GM21390 (cell line): ENCODE measurements at regions not wholly inside any gene's neighbourhood (a gene's known extent, or its start where the extent isn't known, plus 50 kb on each side); places are given as distances from the start of the nearest gene placed in this dataset.

Experiments used
- ATAC-seq: cut with Tn5 transposase; IDR thresholded peaks from one replicate; pipeline ENCODE4 v1.9.1; 2021; ENCODE audit not compliant: unreplicated experiment

DNA sequence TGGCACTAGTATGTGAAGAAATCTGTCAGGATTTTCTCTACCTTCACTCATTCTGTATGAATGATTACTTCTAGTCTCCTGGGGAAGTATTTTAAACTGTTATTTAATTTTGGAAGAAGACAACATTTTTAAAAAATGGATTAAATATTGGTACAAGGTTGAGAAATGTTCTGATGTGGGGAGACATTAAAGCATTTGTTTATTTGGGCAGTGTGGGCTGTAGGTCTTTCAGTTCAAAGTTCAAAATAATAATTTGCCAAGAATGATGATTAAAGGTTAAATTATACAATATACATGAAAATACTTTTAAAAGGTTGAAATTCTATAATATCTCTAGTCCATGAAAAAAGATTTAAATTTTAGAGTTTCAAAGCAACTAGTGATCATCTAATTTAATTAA is 194.7 kb downstream of the NHLRC3 start:
- ATAC-seq: no peak

DNA sequence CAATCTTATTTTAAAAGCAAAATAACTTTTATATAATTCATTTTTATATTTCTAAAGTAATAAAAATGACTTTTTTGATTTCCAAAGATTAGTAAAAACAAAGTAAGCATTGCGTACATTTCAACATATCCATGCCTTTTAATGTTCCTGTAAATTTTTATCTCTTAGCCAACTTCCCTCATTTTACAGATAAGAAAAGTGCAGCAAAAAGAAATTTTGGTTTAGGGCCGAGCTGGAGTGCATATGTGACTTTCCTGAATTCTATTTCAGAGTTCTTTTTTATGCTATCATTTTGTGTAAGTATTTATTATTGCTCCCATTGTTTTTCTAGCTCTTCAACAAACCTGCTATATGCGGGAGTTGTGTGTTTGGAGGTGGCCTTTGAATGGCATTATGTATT is 195.3 kb downstream of the NHLRC3 start:
- no peak for ATAC-seq

DNA sequence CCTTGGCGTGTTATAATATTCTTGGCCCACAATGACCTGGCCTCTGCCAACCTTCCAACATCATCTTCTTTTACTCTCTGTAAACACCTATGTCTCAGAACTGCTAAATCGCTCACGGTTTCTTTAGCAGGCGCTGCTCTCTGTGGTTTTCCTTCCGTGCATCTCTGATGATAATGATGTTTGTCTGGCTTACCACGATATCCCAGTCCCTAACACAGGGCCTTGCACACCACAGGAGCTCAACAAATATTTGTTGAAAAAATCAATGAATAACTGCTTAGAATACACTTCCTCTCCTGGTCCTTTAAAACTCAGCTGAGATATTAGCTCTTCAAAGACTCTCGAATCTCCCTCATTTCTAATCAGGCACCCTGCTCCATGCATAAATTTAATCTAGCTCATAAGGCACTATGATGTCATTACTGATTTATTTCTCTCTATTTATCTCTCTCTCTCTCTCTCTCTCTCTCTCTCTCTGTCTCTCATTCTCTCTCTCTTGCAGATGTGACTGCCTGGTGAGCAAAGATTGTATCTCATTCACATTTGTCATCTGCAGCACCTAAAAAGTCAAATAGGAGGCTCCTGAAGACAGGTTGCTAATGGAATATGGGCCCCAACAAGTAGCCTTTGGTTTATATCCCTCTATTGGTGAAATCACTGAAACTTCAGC is 206.4 kb downstream of the NHLRC3 start:
- no peak for ATAC-seq

DNA sequence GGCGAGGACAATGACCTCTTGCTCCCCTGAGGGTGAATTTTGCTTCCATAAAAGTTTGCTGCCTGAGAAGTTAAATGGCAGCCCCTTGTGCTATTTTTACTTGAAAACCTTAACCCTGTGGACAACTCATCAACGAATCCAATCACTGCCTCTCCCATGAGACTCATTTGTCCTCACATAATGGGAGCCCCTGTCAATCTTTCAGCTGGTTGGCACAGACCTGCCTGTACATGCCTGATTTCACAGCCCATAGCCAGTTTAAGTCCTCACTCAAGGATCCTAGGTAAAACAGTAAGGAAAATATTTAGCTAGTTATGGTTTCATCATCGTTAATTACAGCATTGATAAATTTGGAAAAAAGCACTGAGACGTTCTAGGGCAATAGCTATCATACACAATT is 207.4 kb downstream of the NHLRC3 start:
- ATAC-seq: no peak

DNA sequence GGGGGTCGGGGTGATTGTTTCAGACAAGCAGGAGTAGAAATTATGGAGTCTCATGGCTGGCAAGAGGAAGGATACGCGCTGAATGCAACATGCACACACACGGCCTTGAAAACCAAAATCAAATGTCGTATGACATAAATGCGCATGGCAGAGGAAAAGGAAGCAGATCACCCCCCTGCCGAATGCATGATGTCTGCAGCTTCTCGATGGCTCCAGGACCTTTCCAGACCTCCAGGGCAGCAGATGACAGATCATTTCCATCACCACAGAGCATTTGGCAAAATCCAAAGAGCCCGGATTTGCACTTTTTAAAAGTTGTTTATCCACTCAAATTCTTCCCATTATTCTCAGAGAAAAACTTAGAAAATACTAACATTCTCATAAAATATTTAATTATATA is 211.7 kb downstream of the NHLRC3 start:
- ATAC-seq: no peak

DNA sequence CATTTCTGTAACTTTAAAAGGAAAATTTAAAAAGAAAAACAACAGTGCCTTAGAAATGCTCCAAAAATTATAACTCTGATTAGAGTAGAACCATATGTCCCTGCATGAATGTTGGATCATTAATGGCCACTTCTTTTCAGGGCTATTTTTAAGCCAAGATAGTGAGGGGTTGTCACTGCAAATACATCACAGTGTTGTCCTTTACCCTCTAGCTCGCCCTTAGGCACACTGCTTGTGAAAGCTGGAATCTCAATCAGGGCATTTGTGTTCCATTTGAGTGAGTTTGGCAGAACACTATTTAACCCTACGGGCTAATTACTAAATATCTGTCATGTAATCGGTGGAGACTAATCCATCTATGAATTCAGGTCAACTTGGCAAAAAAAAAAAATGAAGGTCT is 212.2 kb downstream of the NHLRC3 start:
- ATAC-seq: no peak

DNA sequence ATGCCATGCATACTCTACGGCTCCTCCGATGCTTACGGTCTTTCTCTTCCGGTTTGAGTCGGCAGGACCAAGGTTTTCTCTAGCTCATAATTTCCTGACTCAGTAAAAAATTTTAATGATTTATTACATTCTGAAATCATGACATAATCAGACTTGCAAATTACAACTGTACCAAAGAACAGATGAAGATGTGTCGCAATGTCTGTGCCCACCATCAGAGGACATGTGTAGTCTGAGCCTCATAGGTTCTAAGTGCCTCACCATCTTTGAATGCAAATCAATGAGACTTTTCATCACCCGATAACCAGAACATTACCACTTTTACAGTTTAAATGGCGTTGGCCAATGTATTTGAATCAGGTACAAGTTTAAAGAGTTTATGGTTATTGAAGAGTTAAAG is 213.1 kb downstream of the NHLRC3 start:
- ATAC-seq: no peak

DNA sequence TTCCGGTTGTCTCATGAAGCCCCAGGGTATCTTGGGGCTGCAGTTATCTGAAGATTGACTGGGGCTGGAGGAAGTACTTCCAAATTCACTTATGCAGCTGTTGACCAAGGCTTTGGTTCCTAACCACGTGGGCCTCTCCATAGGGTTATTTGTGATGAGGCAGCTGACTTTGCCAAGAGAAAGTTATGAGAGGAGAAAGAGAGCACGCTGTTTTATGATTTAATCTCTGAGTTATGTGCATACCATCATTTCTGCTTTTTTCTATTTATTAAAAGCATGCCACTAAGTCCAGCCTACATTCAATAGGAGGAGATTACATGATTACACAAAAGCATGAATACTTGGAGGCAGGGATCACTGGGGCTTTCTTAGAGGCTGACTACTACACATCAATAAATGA is 215.5 kb downstream of the NHLRC3 start:
- ATAC-seq: no peak

DNA sequence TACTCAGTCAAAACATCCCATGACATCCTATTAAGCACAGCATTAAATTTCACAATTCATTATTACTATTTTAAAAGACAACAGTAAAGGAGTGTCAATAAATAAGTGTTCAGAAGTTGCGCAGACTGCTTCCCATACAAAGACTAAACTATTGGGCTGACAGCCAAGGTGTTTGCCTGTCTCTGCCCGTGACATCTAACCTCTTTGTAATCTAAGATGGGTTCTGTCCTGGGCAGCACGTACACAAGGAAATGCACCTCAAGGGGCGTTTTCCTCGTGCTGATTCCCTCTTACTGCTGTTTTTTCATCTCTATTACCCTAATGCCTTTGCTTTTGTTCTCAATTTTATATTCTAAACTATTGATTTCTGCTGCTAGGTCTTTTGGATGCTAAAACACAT is 216.3 kb downstream of the NHLRC3 start:
- ATAC-seq: no peak

DNA sequence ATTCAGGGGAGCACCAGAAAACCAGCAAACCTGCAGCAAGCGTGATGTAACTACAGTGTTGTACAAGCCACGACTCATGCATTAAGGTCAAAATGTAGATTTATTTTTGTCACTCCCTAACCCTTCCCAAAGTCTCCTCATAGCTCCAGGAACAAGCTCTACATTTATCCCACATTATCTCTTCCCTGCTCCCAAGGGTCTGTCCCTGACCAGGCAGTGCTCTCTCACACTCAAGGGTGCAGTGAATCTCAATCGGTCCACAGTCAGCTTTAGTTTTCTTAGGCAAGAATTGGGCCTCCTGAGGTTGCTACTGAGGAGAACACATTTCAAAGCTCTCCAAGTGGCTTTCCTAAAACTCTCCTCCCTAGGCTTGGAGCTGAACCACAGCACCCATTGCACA is 219.4 kb downstream of the NHLRC3 start:
- no peak for ATAC-seq

DNA sequence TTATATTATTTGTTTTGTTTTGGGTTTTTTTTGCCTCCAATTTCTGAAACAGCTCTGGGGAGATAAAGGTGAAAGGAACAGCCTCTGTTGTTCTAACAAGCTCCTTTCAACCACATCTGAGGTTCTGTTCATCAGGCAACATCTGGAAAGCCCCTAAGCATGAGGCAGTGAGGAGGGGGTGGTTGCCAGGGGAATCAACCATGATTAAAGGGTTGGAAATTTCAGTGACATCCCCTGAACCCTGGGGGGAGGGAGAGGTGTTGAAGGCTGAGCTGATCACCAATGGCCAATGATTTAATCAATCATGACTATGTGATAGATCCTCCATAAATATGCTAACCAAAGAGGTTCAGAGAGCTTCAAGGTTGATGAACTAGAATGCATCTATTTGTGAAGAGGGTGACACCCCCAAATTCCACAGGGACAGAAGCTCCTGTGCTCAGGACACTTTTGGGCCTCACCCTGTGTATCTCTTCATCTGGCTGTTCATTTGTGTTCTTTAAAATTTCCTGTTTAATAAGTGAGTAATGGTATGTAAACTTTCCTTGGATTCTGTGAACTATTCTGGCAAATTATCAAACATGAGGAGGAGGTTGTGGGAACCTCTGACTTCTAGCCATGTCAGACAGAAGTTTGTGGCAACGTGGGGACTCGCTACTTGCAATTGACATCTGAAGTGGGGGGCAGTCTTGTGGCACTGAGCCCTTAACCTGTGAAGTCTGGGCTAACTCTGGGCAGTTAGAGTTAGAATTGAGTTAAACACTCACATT is 221.3 kb downstream of the NHLRC3 start:
- ATAC-seq: no peak

DNA sequence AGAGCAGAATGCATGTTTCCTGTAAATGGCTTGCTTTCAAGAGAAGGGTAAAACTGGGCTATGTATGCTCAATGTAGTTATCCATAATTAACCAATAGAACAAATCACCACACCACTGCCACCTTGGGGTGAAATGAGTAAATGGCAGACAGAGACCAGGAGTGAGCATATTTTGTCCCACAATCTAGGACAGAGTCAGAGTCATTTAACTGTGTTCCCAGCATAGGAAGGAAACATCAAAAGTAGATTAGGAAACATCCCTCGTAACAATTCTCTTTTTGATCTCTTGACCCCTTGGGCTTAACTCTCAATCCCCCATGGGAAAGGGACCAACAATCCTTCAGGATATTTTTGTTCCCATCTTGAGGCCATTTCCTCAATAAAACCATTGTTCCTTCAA is 224.8 kb downstream of the NHLRC3 start:
- ATAC-seq: peak; percentile 89

DNA sequence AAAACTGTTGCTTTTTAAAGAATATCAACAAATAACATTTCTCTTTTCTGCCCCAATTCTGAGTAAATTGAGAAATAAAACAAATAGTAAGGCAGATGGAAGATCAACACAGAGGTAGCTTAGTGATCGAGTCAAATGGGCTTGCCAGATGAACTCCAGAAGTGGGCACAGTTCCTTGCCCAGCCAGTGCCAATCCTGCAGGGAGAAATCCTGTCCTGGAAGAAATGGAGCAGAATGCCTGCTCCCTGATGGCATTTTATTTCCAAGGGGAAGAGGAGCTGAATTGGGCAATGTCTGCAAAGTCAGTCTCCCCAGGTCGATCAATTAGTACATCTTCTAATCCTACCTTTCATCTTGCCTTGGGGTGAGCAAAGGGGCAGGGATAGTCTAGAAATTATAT is 225.3 kb downstream of the NHLRC3 start:
- no peak for ATAC-seq

DNA sequence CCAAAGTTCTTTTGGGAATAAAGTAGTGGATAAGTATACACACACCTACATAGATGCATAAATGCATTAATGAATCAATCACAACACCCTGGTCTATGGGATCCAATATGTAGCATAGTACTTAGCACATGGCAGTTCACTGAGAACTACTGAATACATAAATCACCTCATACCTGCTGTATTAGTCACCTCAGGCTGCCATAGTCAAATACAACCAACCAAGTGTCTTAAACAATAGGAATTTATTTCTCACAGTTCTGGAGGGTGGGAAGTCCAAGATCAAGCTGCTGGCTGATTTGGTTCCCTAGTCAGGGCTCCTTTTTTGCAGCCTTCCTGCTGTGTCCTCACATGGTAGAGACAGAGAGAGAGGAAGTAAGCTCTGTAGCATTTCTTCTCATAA is 228.2 kb downstream of the NHLRC3 start:
- no peak for ATAC-seq

DNA sequence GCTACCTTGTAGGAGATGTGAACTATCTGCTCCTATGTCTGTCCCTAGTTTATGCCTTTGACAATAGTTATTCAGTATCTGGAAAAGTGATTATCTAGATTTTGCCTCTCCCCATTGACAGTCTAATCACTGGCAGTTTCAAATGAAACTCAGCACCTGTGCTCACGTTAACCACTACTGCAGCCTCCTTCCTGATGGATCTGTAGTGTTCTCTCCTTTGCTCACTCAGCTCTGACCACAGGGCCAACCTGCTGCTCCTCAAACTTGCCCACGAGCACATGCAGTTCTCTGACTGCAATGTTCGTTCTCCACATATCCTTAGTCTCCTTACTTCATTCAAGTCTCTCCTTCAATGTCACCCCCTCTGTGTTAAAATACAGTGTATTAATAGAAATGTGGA is 230.1 kb downstream of the NHLRC3 start:
- no peak for ATAC-seq

DNA sequence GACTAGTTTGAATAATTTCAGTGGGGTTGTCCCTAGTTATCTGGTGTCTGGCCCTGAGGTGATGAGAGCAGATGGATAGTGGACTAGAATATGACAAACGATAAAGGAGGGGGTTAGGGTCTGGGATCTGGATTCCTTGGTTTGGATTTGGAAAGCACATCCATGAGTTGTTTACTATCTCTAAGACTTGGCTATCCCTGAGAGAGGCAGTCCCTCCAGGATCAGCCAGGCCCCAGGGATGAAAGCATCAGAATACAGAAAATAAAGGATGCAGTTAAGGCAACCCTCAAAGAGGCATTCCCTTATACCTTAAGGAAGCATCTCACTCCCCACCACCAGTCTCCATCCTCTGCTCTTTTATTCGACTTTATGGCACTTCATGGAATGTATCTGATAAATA is 230.7 kb downstream of the NHLRC3 start:
- no peak for ATAC-seq

DNA sequence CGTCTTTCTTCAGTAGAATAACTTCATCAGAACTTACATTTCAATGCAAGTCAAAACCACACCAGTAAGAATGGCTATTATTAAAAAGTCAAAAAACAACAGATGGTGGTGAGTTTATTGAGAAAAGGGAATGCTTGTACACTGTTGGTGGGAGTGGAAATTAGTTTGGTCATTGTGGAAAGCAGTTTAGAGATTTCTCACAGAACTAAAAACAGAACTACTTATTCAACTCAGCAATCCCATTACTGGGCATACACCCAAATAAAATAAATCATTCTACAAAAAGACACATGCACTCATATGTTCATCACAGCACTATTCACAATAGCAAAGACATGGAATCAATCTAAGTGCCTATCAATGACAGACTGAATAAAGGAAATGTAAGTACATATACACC is 231.2 kb downstream of the NHLRC3 start:
- no peak for ATAC-seq

DNA sequence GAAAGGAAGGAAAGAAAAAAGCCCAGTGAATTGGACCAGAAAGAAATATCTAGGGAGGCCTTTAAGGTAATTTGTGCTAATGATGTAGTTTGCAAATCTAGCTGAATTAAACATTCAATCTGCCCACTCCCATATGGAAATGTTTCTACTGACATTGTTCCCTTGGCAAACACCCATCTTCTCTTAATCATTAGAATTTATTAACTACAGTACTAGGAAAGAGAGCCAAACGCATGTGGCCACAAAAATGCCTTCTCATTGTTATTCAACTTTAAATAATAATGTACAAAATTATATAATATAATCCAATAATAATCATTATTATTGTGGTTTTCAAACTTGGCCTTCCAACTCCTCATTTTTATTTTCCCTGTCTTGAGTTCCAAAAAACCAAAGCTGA is 234.7 kb downstream of the NHLRC3 start:
- ATAC-seq: no peak

DNA sequence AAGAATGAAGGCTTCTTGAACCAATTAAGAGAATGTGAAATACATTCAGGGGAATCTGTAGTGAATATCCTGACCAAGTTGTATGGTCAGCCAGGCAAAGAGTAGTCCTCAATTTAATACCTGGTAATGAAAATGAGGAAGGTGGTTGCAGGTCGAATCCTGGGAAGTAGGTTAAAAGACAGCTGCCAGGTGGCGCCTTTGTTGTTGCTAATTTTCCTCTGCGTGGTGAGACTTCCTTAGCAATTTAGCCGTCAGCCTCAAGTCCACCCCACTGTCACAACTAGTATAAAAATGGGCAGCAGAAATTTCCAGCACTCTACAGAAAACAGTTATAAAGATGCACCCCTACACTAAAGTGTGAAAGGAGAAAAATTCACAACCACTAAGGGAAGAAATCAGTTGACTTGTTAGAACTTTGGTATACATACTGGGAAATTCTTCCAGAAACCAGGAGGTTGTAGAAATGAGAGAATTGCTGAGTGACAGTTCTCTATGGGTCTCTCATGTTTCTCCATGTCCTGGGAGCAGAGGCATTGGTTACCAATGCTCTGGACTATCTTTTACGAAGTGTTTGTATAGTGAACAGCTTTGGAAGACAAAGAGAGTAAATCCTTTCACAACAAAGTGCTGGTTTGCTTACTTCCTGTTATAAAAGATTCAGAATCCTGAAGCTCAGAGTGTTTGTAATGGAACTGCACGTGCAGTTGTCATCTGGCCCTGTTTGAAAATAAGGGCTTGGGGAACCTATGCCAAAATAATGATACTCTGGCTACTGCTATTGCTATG is 235.9 kb downstream of the NHLRC3 start:
- no peak for ATAC-seq

DNA sequence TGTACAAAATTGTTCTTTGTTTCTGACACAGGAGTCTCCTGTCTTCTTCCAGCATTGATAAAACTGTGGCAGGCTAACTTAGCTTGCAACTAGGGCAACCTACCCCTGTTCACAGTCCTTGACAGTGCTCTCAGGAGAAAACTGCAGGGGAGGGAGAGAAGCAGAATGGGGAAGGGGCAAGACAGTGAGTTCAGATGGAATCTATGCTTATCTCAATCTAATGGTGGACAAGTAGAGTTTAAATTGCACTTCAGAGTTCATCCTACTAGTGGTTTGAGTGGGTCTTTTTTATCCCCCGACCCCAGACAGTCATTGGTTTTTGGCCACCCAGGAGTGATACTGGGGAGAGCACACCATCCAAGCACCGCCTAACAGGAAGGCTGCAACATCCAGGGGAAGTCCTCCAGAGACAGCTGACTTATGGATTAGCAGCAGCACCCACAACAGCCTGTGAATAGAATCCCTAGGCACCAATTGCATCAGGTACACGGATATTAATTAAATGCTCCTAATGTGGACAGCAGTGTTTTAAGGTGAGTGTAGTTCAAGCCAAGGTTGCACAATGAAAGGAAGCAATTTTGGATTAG is 236.6 kb downstream of the NHLRC3 start:
- no peak for ATAC-seq

DNA sequence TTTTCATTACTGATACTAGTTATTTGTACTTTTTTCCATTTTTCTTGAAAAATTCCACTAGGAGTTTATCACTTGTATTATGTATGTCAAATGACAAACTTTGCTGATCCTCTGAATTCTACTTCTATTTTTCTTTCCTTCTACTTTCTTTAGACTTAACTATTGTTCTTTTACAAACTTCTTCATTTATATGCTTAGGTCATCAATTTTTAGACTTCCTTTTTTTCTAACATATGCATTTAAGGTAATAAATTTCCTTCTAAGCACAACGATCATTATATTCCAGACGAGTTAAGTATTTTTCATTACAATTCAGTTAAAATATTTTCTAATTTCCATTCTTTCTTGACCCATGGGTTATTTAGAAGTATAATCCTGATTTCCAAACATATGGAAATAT is 240.8 kb downstream of the NHLRC3 start:
- ATAC-seq: no peak
